ENCODE measurements at regions not wholly inside any gene's neighbourhood (a gene's known extent, or its start where the extent isn't known, plus 50 kb on each side); places are given as distances from the start of the nearest gene placed in this dataset.

DNA sequence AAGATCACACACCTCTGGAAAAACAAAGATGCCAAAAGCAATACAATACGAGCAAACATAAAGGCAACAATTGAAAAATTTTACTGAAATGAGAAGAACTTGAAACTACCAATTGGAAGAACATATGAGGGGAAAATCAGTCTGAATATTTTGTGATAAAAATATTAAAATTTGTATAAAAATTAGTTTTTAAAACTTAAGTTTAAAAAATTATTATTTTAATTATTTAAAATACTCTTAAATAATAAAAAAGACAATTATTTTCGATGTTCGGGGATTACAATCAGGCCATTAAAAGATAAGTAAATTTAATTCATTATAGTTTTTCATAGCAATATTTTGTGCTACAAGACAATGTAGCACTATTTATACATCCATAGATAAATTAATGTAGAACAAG, 1239.3 kb downstream of the AMY1C start:
- no peak overlapping the region for H3K27ac Mint-ChIP-seq
- H3K4me1 Mint-ChIP-seq = no peaks in the 10 kb centered on the region
- no peaks in the 10 kb centered on the region for H3K36me3 Mint-ChIP-seq (ENCODE audit: low read depth)
- no peak for DNase-seq
- H3K4me3 Mint-ChIP-seq = no peak overlapping the region
- peaks cover 11% of the 10 kb centered on the region for H3K9me3 Mint-ChIP-seq
- TF ChIP-seq, protein P1, sequence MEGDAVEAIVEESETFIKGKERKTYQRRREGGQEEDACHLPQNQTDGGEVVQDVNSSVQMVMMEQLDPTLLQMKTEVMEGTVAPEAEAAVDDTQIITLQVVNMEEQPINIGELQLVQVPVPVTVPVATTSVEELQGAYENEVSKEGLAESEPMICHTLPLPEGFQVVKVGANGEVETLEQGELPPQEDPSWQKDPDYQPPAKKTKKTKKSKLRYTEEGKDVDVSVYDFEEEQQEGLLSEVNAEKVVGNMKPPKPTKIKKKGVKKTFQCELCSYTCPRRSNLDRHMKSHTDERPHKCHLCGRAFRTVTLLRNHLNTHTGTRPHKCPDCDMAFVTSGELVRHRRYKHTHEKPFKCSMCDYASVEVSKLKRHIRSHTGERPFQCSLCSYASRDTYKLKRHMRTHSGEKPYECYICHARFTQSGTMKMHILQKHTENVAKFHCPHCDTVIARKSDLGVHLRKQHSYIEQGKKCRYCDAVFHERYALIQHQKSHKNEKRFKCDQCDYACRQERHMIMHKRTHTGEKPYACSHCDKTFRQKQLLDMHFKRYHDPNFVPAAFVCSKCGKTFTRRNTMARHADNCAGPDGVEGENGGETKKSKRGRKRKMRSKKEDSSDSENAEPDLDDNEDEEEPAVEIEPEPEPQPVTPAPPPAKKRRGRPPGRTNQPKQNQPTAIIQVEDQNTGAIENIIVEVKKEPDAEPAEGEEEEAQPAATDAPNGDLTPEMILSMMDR (IDR thresholded peaks at IDR 0.05) = no peak
- H3K27me3 Mint-ChIP-seq (ENCODE audit: low read depth, poor library complexity) = no peaks in the 10 kb centered on the region

DNA sequence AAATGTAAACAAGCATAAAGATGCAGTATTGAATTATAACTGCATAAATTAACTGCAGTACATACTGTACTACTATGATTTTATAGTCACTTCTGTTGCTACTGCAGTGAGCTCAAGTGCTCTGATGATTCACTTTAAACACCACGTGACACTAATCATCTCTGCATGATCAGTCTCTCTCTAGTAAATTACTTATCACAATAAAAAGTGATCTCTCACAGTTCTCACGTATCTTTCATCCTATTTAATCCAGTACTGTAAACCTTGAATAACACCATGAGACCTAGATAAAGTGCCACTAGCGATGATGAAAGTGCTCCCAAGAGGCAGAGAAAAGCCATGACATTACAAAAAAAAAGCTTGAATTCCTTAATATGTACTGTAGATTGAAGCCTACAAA, 1242.0 kb downstream of the AMY1C start:
- H3K27me3 Mint-ChIP-seq (ENCODE audit: low read depth, poor library complexity) = no peaks in the 10 kb centered on the region
- no peak for DNase-seq
- no peaks in the 10 kb centered on the region for H3K4me1 Mint-ChIP-seq
- H3K36me3 Mint-ChIP-seq (ENCODE audit: low read depth) = no peaks in the 10 kb centered on the region
- H3K27ac Mint-ChIP-seq = no peak overlapping the region
- no peaks in the 10 kb centered on the region for H3K9me3 Mint-ChIP-seq
- no peak overlapping the region for H3K4me3 Mint-ChIP-seq
- TF ChIP-seq, protein P1 (IDR thresholded peaks at IDR 0.05) = no peak

DNA sequence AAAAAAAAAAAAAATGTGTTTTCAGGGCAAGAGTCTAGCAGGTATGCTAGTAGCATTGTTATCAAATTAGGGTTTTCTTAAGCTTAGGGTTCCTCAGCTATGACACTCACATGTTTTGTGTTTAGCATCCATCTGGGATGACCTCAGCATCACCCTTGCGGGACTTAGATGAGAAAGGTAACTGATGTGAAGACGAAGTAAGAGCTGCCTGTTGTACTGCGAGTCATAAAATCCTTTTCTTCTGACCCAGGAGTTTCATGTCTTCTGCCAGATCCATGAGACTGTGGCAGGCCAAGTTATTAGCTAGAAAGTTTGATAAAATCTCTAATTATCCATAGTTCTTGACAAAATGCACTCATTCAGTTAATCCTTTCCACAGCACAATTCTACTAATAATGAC, 1251.1 kb downstream of the AMY1C start:
- H3K4me3 Mint-ChIP-seq = no peak overlapping the region
- H3K9me3 Mint-ChIP-seq = no peaks in the 10 kb centered on the region
- no peak overlapping the region for H3K27ac Mint-ChIP-seq
- TF ChIP-seq, protein P1 (IDR thresholded peaks at IDR 0.05) = no peak
- no peaks in the 10 kb centered on the region for H3K4me1 Mint-ChIP-seq
- DNase-seq = no peak
- no peaks in the 10 kb centered on the region for H3K36me3 Mint-ChIP-seq (ENCODE audit: low read depth)
- H3K27me3 Mint-ChIP-seq (ENCODE audit: low read depth, poor library complexity) = no peaks in the 10 kb centered on the region

DNA sequence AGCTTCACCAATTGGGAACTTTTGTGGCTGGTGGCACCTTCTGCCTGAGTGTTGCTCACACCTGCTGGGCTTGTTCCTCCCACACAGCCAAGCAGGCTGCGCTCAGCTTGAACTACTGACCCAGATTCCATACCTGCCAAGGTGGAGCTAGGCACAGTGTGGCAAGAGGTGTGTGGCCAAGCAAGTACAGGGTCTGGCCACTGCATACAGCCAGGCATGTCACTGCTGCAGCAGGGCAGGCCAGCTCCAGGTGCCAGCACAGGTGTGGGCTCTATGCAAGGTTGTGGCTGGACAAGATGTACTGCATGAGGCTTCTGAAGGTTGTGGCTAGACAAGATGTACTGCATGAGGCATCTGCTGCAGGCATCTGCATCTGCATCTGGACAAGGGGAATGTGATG, 1254.8 kb downstream of the AMY1C start:
- DNase-seq = no peak
- Mint-ChIP-seq H3K4me3 (no peak overlapping the region), H3K27ac (no peak overlapping the region), H3K27me3 (ENCODE audit: low read depth, poor library complexity) (no peaks in the 10 kb centered on the region), H3K36me3 (ENCODE audit: low read depth) (no peaks in the 10 kb centered on the region), H3K9me3 (no peaks in the 10 kb centered on the region), H3K4me1 (no peaks in the 10 kb centered on the region)
- TF ChIP-seq, protein P1 (IDR thresholded peaks at IDR 0.05) = no peak

DNA sequence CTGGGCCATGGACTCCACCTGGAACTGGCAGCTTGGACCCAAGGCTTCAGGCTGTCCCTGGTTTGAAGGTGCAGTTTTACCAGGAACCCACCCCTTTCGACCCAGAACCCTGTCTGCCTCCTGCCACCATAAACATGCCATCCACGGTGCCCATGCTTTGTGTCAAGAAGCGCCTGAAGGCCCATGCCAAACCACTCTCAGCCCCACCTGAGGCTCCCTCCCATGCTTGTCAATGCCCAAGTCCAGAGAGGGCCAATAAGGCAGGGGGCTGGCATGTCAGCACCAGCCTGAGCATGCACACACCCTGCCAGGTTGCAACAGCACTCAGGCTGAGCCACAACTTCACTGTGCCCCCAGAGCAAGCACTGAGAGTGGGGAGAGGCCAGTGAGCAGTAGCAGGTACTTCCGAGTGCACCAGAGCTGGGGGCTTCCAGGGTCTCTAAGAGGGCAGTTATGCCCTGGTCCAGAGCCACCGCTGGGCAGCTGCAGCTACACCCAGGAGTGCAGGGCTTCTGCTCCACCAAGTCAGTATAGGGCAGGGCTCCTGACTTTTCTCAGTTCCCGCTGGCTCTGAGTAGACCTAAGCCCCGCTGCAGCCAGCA, 1256.0 kb downstream of the AMY1C start:
- DNase-seq = no peak
- no peaks in the 10 kb centered on the region for H3K9me3 Mint-ChIP-seq
- no peak overlapping the region for H3K4me3 Mint-ChIP-seq
- TF ChIP-seq, protein P1 (IDR thresholded peaks at IDR 0.05) = no peak
- no peaks in the 10 kb centered on the region for H3K36me3 Mint-ChIP-seq (ENCODE audit: low read depth)
- H3K27ac Mint-ChIP-seq = no peak overlapping the region
- H3K4me1 Mint-ChIP-seq = no peaks in the 10 kb centered on the region
- H3K27me3 Mint-ChIP-seq (ENCODE audit: low read depth, poor library complexity) = no peaks in the 10 kb centered on the region

DNA sequence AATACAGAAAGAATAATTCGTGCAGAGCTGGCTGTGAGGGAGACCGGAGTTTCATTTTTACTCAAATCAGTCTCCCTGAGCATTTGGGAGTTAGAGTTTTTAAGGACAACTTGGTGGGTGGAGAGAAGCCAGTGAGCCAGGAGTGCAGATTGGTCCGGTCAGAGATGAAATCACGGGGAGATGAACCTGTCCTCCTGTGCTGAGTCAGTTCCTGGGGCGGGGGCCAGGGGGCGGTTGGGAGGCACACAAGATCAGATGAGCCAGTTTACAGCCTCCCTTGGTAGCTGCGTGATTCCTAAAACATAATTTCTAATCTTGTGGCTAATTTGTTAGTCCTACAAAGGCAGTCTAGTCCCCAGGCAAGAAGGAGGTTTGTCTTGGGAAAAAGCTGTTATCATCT, 1267.9 kb downstream of the AMY1C start:
- no peaks in the 10 kb centered on the region for H3K4me1 Mint-ChIP-seq
- no peaks in the 10 kb centered on the region for H3K9me3 Mint-ChIP-seq
- TF ChIP-seq, protein P1 (IDR thresholded peaks at IDR 0.05) = no peak
- DNase-seq = no peak
- no peak overlapping the region for H3K27ac Mint-ChIP-seq
- no peaks in the 10 kb centered on the region for H3K36me3 Mint-ChIP-seq (ENCODE audit: low read depth)
- H3K27me3 Mint-ChIP-seq (ENCODE audit: low read depth, poor library complexity) = peaks cover 3% of the 10 kb centered on the region
- H3K4me3 Mint-ChIP-seq = no peak overlapping the region

All from nephron progenitor cell (in vitro differentiated cells).